PC-3 (cell line): ENCODE measurements at regions not wholly inside any gene's neighbourhood (a gene's known extent, or its start where the extent isn't known, plus 50 kb on each side); places are given as distances from the start of the nearest gene placed in this dataset.
A peak's percentile ranks its signal among the peaks of the same experiment; 100 is the strongest.

Experiments used
- ATAC-seq: fragments of 200-7000 bp; cut with Tn5 transposase; 2 replicates; pipeline ENCODE4 v1.9.1; 2020; ENCODE audit warnings: mild to moderate bottlenecking, moderate library complexity
- BruUV-seq: library from RNA; stranded (reverse); fragments of 400-500 nt; replicated peaks from 2 replicates; lab custom pipeline; 2021; lab: Mats Ljungman, UMichigan
- CTCF ChIA-PET: fragments of 300-600 bp; sonication (Branson Sonifier 250); formaldehyde crosslinking; loops from one replicate; lab custom pipeline; 2022; ENCODE audit warnings: antibody characterized with exemption; lab: Charles Lee
- POLR2A ChIA-PET: fragments of 300-600 bp; sonication (Branson Sonifier 250); formaldehyde crosslinking; loops from one replicate; lab custom pipeline; 2022; ENCODE audit warnings: antibody characterized with exemption; ENCODE audit not compliant: unreplicated experiment; lab: Charles Lee
- DNase-seq: peaks from one replicate; pipeline ENCODE4 v3.0.0-alpha.2; 2015
- H2AFZ ChIP-seq: fragments of 300-600 bp; sonication (generic); 2 replicates; pipeline ENCODE4 v1.6.0; 2016; ENCODE audit warnings: antibody characterized with exemption, low read length
- H3F3A ChIP-seq: fragments of 300-600 bp; sonication (generic); one replicate; pipeline ENCODE4 v1.6.0; 2017; ENCODE audit warnings: antibody characterized with exemption, low read length, control low read depth, mild to moderate bottlenecking; ENCODE audit not compliant: unreplicated experiment
- H3K27ac ChIP-seq: fragments of 300-600 bp; sonication (generic); 2 replicates; pipeline ENCODE4 v1.5.1; 2016; ENCODE audit warnings: mild to moderate bottlenecking, low read length
- H3K27me3 ChIP-seq: fragments of 300-600 bp; sonication (generic); 2 replicates; pipeline ENCODE4 v1.6.1; 2016; ENCODE audit warnings: low read length, mixed read lengths
- H3K36me3 ChIP-seq: fragments of 300-600 bp; sonication (generic); 2 replicates; pipeline ENCODE4 v1.6.1; 2016; ENCODE audit warnings: low read depth, mixed run types, low read length, mixed read lengths
- H3K4me1 ChIP-seq: fragments of 300-600 bp; sonication (generic); 2 replicates; pipeline ENCODE4 v1.5.1; 2016; ENCODE audit warnings: low read length; ENCODE audit not compliant: insufficient read depth
- H3K4me2 ChIP-seq: fragments of 300-600 bp; sonication (generic); 2 replicates; pipeline ENCODE4 v1.6.0; 2016; ENCODE audit warnings: low read length
- H3K4me3 ChIP-seq: fragments of 300-600 bp; sonication (generic); 2 replicates; pipeline ENCODE4 v1.5.1; 2016; ENCODE audit warnings: mild to moderate bottlenecking, low read length, mixed read lengths
- H3K79me2 ChIP-seq: fragments of 300-600 bp; sonication (generic); 2 replicates; pipeline ENCODE4 v1.6.1; 2017; ENCODE audit warnings: low read length, mixed read lengths
- H3K9ac ChIP-seq: fragments of 300-600 bp; sonication (generic); 2 replicates; pipeline ENCODE4 v1.6.0; 2016; ENCODE audit warnings: mild to moderate bottlenecking, low read length
- H3K9me2 ChIP-seq: fragments of 300-600 bp; sonication (generic); replicated peaks from 2 replicates; pipeline ENCODE4 v1.6.1; 2016; ENCODE audit warnings: mixed run types, low read length, mixed read lengths
- H3K9me3 ChIP-seq: fragments of 300-600 bp; sonication (generic); 2 replicates; pipeline ENCODE4 v1.6.1; 2016; ENCODE audit warnings: low read length, mixed read lengths
- H4K20me1 ChIP-seq: fragments of 300-600 bp; sonication (generic); 2 replicates; pipeline ENCODE4 v1.6.1; 2016; ENCODE audit warnings: low read length, mixed read lengths
- CTCF ChIP-seq: fragments of 300-600 bp; sonication (generic); conservative IDR thresholded peaks from 2 replicates; pipeline ENCODE4 v1.5.1; 2017; ENCODE audit warnings: antibody characterized with exemption, low read depth, mild to moderate bottlenecking, low read length
- EZH2 ChIP-seq: fragments of 300-600 bp; sonication (generic); IDR thresholded peaks from one replicate; pipeline ENCODE4 v1.6.1; 2017; ENCODE audit warnings: antibody characterized with exemption, mild to moderate bottlenecking, low read length; ENCODE audit not compliant: unreplicated experiment
- EZH2phosphoT487 ChIP-seq: fragments of 300-600 bp; sonication (generic); IDR thresholded peaks from 2 replicates; pipeline ENCODE4 v1.6.1; 2018; ENCODE audit warnings: mild to moderate bottlenecking, antibody characterized with exemption, low read length, borderline replicate concordance
- intact Hi-C: fragments of 100-400 bp; cut with micrococcal nuclease; formaldehyde crosslinking; loops from 2 replicates; pipeline ENCODE4 v1.9.0; 2023

GRCh38 chr10:64234489-64234888 is 713.3 kb downstream of the REEP3 start:
- Histone ChIP-seq H3K9me2 (no peaks in the 10 kb centered on the region), H3K4me3 (no peak overlapping the region), H3K27me3 (no peaks in the 10 kb centered on the region), H3K4me2 (no peak overlapping the region), H3F3A (no peaks in the 10 kb centered on the region), H4K20me1 (no peaks in the 10 kb centered on the region), H3K9ac (no peak overlapping the region), H2AFZ (no peak overlapping the region), H3K79me2 (no peaks in the 10 kb centered on the region), H3K9me3 (no peaks in the 10 kb centered on the region), H3K4me1 (no peaks in the 10 kb centered on the region), H3K36me3 (no peaks in the 10 kb centered on the region), H3K27ac (no peak overlapping the region)
- intact Hi-C loops: no loop called here
- ATAC-seq (no peak), DNase-seq (no peak)
- ChIA-PET POLR2A (no interaction called here), CTCF (no interaction called here)
- TF ChIP-seq CTCF (no peak), EZH2 (no peak), EZH2phosphoT487 (no peak)
- no TSS peak for BruUV-seq

DNA sequence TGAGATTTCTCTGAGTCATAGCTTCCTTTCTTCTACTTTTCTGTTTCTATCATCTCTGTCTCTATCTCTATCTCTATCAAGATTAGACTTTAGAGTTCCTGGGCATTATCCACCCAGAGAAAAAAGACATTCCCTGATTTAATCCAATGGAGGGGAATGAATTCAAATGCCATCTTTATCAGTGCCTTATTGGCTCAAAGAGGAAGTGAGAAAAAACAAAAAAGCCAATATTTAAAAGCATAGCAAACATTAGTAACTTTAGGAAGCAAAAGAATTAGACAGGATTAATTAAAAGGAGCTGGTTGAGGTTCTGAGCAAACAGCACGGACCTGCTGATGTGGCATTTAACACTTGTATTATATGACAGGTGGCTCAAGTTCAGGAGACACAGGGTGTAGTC is 736.5 kb downstream of the REEP3 start:
- Histone ChIP-seq H3K79me2 (no peaks in the 10 kb centered on the region), H3F3A (no peaks in the 10 kb centered on the region), H3K9me2 (no peaks in the 10 kb centered on the region), H3K36me3 (no peaks in the 10 kb centered on the region), H3K27ac (no peak overlapping the region), H3K9me3 (no peaks in the 10 kb centered on the region), H3K27me3 (no peaks in the 10 kb centered on the region), H3K9ac (no peak overlapping the region), H2AFZ (no peak overlapping the region), H3K4me2 (no peak overlapping the region), H4K20me1 (no peaks in the 10 kb centered on the region), H3K4me3 (no peak overlapping the region), H3K4me1 (no peaks in the 10 kb centered on the region)
- BruUV-seq: no TSS peak
- ATAC-seq (no peak), DNase-seq (no peak)
- TF ChIP-seq EZH2 (no peak), CTCF (no peak), EZH2phosphoT487 (no peak)
- ChIA-PET POLR2A (no interaction called here), CTCF (interaction anchor here (0.6 kb wide), 1 partner anchor 174 kb away, joined by 3 read pairs; no protein-coding TSS in a partner anchor)
- intact Hi-C loops: no loop called here

DNA sequence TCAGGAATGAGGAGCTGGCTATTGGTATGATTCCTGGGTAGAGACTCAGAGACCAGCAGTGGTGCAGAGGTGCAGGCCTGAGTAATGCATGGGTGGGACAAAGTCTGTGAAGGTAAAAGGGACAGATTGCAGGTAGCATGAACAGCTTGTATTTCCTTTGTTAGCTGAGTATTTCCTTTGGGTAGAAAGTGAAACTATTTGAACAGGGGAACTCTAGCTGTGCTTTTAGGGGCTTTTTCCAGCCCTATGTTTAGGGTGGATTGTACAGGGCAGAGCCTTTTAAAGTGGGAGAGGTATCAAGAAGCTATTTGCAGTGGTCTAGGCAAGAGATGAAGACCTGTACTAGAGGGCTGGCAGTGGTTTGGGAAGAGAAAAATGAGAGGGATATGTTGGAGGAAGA is 739.9 kb downstream of the REEP3 start:
- Histone ChIP-seq H3K27ac (no peak overlapping the region), H3K9ac (no peak overlapping the region), H3K4me2 (no peak overlapping the region), H3K36me3 (no peaks in the 10 kb centered on the region), H3K9me2 (no peaks in the 10 kb centered on the region), H3K79me2 (no peaks in the 10 kb centered on the region), H4K20me1 (no peaks in the 10 kb centered on the region), H3K4me3 (no peak overlapping the region), H3K4me1 (no peaks in the 10 kb centered on the region), H3K9me3 (no peaks in the 10 kb centered on the region), H3F3A (no peaks in the 10 kb centered on the region), H3K27me3 (no peaks in the 10 kb centered on the region), H2AFZ (0 out of 2 replicates have a peak overlapping the region, but pooled peaks have one; percentile 23)
- CTCF ChIA-PET: no interaction called here
- TF ChIP-seq EZH2phosphoT487 (no peak), EZH2 (no peak), CTCF (no peak)
- DNase-seq: no peak
- intact Hi-C loops: no loop called here
- POLR2A ChIA-PET: no interaction called here
- no TSS peak for BruUV-seq
- no peak for ATAC-seq
